Body of pancreas (tissue), 4 donors: ENCODE measurements at regions not wholly inside any gene's neighbourhood (a gene's known extent, or its start where the extent isn't known, plus 50 kb on each side); places are given as distances from the start of the nearest gene placed in this dataset.
"Not testable (repeated sequence)": the region's sequence is repeated elsewhere in the genome, so short reads cannot be mapped to it uniquely, and the experiment has no call there.

Experiments
- POLR2A ChIP-seq, 3 donors: fragments of 450-650 bp; IDR thresholded peaks; one replicate each; pipeline ENCODE4 v1.6.1; 2016; ENCODE audit warnings: antibody characterized with exemption in 3 of 3, mild to moderate bottlenecking in 2 of 3
- TF ChIP-seq, protein P1 (sequence below), 7 experiments: fragments of 450-650 bp in 4 of 7; fragments of 200-600 bp in 3 of 7; sonication (generic) in 3 of 7; IDR thresholded peaks; one replicate each; pipeline ENCODE4 v1.5.1; 2016 to 2019; ENCODE audit warnings: antibody characterized with exemption in 7 of 7

DNA sequence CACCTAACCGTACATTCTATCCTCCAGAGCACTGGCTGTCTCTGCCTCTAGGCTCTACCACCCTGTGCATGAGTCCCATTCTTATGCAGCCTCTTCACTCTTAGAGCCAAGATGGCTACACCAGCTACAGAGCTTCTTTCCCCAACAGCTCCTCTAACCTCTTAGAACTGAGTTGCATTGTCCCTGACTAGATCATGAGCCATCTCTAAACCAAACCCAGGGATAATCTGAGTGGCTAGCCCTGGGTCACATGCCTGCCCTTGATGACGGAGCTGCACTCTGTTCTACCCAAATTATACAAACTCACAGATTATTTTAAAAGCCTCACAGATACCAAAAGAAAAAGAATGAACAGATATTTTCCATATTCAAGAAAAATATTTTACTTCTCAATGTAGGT is 65.4 kb upstream of the EFNA5 start:
- TF ChIP-seq, protein P1, sequence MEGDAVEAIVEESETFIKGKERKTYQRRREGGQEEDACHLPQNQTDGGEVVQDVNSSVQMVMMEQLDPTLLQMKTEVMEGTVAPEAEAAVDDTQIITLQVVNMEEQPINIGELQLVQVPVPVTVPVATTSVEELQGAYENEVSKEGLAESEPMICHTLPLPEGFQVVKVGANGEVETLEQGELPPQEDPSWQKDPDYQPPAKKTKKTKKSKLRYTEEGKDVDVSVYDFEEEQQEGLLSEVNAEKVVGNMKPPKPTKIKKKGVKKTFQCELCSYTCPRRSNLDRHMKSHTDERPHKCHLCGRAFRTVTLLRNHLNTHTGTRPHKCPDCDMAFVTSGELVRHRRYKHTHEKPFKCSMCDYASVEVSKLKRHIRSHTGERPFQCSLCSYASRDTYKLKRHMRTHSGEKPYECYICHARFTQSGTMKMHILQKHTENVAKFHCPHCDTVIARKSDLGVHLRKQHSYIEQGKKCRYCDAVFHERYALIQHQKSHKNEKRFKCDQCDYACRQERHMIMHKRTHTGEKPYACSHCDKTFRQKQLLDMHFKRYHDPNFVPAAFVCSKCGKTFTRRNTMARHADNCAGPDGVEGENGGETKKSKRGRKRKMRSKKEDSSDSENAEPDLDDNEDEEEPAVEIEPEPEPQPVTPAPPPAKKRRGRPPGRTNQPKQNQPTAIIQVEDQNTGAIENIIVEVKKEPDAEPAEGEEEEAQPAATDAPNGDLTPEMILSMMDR (IDR thresholded peaks at IDR 0.05): not testable (repeated sequence)
- not testable (repeated sequence) for TF ChIP-seq POLR2A (IDR thresholded peaks at IDR 0.05)
